ENCODE measurements at regions not wholly inside any gene's neighbourhood (a gene's known extent, or its start where the extent isn't known, plus 50 kb on each side); places are given as distances from the start of the nearest gene placed in this dataset.
A peak's percentile ranks its signal among the peaks of the same experiment; 100 is the strongest.

DNA sequence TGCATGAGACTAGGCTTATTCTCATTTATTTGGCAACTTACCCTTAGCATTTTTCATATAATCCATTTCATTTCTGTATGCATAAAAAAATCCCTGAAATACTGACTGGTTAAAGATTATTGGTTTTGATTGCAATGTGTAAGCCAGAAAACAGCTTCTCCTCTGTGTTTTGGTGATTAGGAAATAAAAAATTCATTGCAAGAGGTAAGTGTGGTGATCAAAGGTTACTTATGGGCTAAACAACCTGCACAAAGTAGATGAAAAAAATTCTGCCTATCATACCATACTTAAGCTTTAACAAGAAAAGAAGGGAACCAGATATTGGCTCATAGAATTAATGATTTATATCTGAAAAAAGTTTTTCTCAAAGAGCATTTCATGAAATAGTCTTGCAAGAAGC, 64.0 kb upstream of the TMEM168 start:
- peaks cover 0 to 18% (median 4%) of the 10 kb centered on the region in 5 donors for H3K4me1 ChIP-seq (ENCODE audit: control insufficient read depth in 5 of 5, insufficient read depth in 5 of 5, low read length in 5 of 5)
- DNase-seq (no peak), ATAC-seq (ENCODE audit: insufficient read depth, low FRiP score) (no peak)
- no peak overlapping the region for H3K27ac ChIP-seq (ENCODE audit: low read depth in 1 of 2, low read length in 1 of 2)
- H3K9ac ChIP-seq (ENCODE audit: insufficient read depth in 1 of 2, low read length in 2 of 2) = no peak overlapping the region
- no peaks in the 10 kb centered on the region for H3K27me3 ChIP-seq (ENCODE audit: control insufficient read depth in 3 of 3, insufficient read depth in 3 of 3, low read length in 2 of 3)
- H3K36me3 ChIP-seq (ENCODE audit: control insufficient read depth in 4 of 4, insufficient read depth in 4 of 4, low read length in 4 of 4) = no peaks in the 10 kb centered on the region
- TF ChIP-seq, protein P1, sequence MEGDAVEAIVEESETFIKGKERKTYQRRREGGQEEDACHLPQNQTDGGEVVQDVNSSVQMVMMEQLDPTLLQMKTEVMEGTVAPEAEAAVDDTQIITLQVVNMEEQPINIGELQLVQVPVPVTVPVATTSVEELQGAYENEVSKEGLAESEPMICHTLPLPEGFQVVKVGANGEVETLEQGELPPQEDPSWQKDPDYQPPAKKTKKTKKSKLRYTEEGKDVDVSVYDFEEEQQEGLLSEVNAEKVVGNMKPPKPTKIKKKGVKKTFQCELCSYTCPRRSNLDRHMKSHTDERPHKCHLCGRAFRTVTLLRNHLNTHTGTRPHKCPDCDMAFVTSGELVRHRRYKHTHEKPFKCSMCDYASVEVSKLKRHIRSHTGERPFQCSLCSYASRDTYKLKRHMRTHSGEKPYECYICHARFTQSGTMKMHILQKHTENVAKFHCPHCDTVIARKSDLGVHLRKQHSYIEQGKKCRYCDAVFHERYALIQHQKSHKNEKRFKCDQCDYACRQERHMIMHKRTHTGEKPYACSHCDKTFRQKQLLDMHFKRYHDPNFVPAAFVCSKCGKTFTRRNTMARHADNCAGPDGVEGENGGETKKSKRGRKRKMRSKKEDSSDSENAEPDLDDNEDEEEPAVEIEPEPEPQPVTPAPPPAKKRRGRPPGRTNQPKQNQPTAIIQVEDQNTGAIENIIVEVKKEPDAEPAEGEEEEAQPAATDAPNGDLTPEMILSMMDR (IDR thresholded peaks at IDR 0.05; ENCODE audit: control extremely low read depth, extremely low read depth) = no peak
- no peaks in the 10 kb centered on the region for H3K9me3 ChIP-seq (ENCODE audit: control insufficient read depth in 4 of 4, insufficient read depth in 3 of 4, low read length in 3 of 4)
- no peak overlapping the region for H3K4me3 ChIP-seq

DNA sequence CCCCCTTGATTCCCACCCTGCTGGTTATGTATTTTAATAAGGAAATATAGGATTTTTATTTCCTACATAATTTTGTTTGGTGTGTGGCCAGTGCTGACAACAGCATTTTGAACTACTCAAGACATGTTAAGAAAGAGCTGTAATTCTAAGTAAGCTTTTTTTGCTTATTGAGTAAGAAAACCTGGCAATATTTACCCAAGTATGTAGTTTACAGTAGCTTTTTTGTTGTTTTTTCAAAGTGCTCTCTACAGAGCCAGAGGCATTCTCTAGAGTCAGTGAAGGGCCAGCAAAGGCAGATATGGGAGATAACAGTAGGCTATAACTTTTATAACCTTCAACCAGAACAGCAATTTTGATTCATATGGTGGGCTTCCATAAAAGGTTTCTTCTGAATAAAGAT, 63.2 kb upstream of the TMEM168 start:
- H3K4me3 ChIP-seq = no peak overlapping the region
- H3K27ac ChIP-seq (ENCODE audit: low read depth in 1 of 2, low read length in 1 of 2) = no peak overlapping the region
- H3K36me3 ChIP-seq (ENCODE audit: control insufficient read depth in 4 of 4, insufficient read depth in 4 of 4, low read length in 4 of 4) = no peaks in the 10 kb centered on the region
- no peaks in the 10 kb centered on the region for H3K27me3 ChIP-seq (ENCODE audit: control insufficient read depth in 3 of 3, insufficient read depth in 3 of 3, low read length in 2 of 3)
- no peak overlapping the region for H3K9ac ChIP-seq (ENCODE audit: insufficient read depth in 1 of 2, low read length in 2 of 2)
- peaks cover 0 to 18% (median 4%) of the 10 kb centered on the region in 5 donors for H3K4me1 ChIP-seq (ENCODE audit: control insufficient read depth in 5 of 5, insufficient read depth in 5 of 5, low read length in 5 of 5)
- ATAC-seq (ENCODE audit: insufficient read depth, low FRiP score) (no peak), DNase-seq (peak in 2 of 3 donors; percentile 80 to 89)
- TF ChIP-seq, protein P1 (IDR thresholded peaks at IDR 0.05; ENCODE audit: control extremely low read depth, extremely low read depth) = no peak
- H3K9me3 ChIP-seq (ENCODE audit: control insufficient read depth in 4 of 4, insufficient read depth in 3 of 4, low read length in 3 of 4) = no peaks in the 10 kb centered on the region

DNA sequence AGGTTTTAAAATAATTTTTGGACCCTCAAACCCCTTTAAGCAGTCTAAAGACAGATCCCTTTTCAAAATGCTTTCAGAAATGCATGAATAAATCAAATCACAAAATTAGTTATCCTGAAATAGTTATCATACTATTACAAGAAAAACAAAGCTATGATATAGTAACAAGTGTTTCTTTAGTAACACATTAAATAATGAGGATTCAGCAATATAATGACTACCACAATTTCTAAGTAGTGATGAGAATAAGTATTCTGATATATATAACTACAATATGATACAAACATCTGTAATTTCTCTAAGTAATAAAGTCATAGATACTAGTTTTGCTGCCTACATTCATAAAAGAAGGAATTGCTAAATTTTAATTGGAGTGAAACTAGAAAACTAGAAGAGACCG, 53.0 kb upstream of the TMEM168 start:
- DNase-seq (no peak), ATAC-seq (ENCODE audit: insufficient read depth, low FRiP score) (no peak)
- no peak overlapping the region for H3K27ac ChIP-seq (ENCODE audit: low read depth in 1 of 2, low read length in 1 of 2)
- H3K9ac ChIP-seq (ENCODE audit: insufficient read depth in 1 of 2, low read length in 2 of 2) = no peak overlapping the region
- H3K36me3 ChIP-seq (ENCODE audit: control insufficient read depth in 4 of 4, insufficient read depth in 4 of 4, low read length in 4 of 4) = no peaks in the 10 kb centered on the region
- H3K4me1 ChIP-seq (ENCODE audit: control insufficient read depth in 5 of 5, insufficient read depth in 5 of 5, low read length in 5 of 5) = peaks cover 0 to 9% (median 0%) of the 10 kb centered on the region in 5 donors
- no peaks in the 10 kb centered on the region for H3K9me3 ChIP-seq (ENCODE audit: control insufficient read depth in 4 of 4, insufficient read depth in 3 of 4, low read length in 3 of 4)
- TF ChIP-seq, protein P1 (IDR thresholded peaks at IDR 0.05; ENCODE audit: control extremely low read depth, extremely low read depth) = no peak
- no peak overlapping the region for H3K4me3 ChIP-seq
- 93% methylated on average over 1 of the region's 1 CpG for WGBS, 2 donors
- H3K27me3 ChIP-seq (ENCODE audit: control insufficient read depth in 3 of 3, insufficient read depth in 3 of 3, low read length in 2 of 3) = no peaks in the 10 kb centered on the region
